IMR-90 (cell line): ENCODE measurements at regions not wholly inside any gene's neighbourhood (a gene's known extent, or its start where the extent isn't known, plus 50 kb on each side); places are given as distances from the start of the nearest gene placed in this dataset.

Experiments
- ATAC-seq: fragments of 200-7000 bp; cut with Tn5 transposase; 2 replicates; pipeline ENCODE4 v1.9.1; 2020; ENCODE audit warnings: low read depth, mild to moderate bottlenecking, moderate library complexity
- BruUV-seq: library from RNA; stranded (reverse); fragments of 400-500 nt; replicated peaks from 2 replicates; lab custom pipeline; 2021; lab: Mats Ljungman, UMichigan
- CTCF ChIA-PET: fragments of 300-600 bp; formaldehyde crosslinking; extraction: SDS; loops from one replicate; lab custom pipeline; 2021; ENCODE audit warnings: antibody characterized with exemption; lab: Yijun Ruan, JAX
- POLR2A ChIA-PET: fragments of 300-600 bp; sonication (Branson Sonifier 250); formaldehyde crosslinking; loops from one replicate; lab custom pipeline; 2022; ENCODE audit warnings: antibody characterized with exemption; ENCODE audit not compliant: unreplicated experiment; lab: Charles Lee
- DNase-seq: peaks from one replicate; pipeline ENCODE4 v3.0.0; 2013
- H2AFZ ChIP-seq: replicated peaks from 2 replicates; pipeline ENCODE3; 2013; ENCODE audit warnings: low read length, mild to moderate bottlenecking; ENCODE audit not compliant: poor library complexity
- H2AK5ac ChIP-seq: 2 replicates; pipeline ENCODE4 v1.6.1; 2013; ENCODE audit warnings: low read depth, low read length, inconsistent platforms
- H2AK9ac ChIP-seq: replicated peaks from 2 replicates; pipeline ENCODE3; 2013; ENCODE audit warnings: mild to moderate bottlenecking, low read depth, low read length, moderate library complexity; ENCODE audit not compliant: poor library complexity
- H2BK120ac ChIP-seq: 2 replicates; pipeline ENCODE4 v1.6.1; 2013; ENCODE audit warnings: low read depth, low read length, inconsistent platforms
- H2BK15ac ChIP-seq: 3 replicates; pipeline ENCODE4 v1.6.1; 2013; ENCODE audit warnings: low read depth, low read length, inconsistent platforms
- H2BK20ac ChIP-seq: 2 replicates; pipeline ENCODE4 v1.6.1; 2013; ENCODE audit warnings: low read depth, mild to moderate bottlenecking, inconsistent platforms, low read length, moderate library complexity
- H2BK5ac ChIP-seq: 2 replicates; pipeline ENCODE4 v1.6.1; 2013; ENCODE audit warnings: mild to moderate bottlenecking, low read depth, low read length, inconsistent platforms; ENCODE audit not compliant: poor library complexity, severe bottlenecking
- H3K14ac ChIP-seq: replicated peaks from 2 replicates; pipeline ENCODE4 v1.6.1; 2013; ENCODE audit warnings: low read depth, low read length, inconsistent platforms
- H3K18ac ChIP-seq: 2 replicates; pipeline ENCODE4 v1.6.1; 2013; ENCODE audit warnings: low read depth, low read length, control low read depth
- H3K23ac ChIP-seq: 2 replicates; pipeline ENCODE4 v1.6.1; 2013; ENCODE audit warnings: low read depth, low read length, inconsistent platforms
- H3K27ac ChIP-seq: 2 replicates; pipeline ENCODE4 v1.5.1; 2013; ENCODE audit warnings: mild to moderate bottlenecking, control low read depth, low read length; ENCODE audit not compliant: insufficient read depth
- H3K27me3 ChIP-seq: 2 replicates; pipeline ENCODE4 v1.6.1; 2013; ENCODE audit warnings: low read length; ENCODE audit not compliant: control insufficient read depth, insufficient read depth
- H3K36me3 ChIP-seq: 2 replicates; pipeline ENCODE4 v1.6.1; 2013; ENCODE audit warnings: low read length, mixed read lengths; ENCODE audit not compliant: control insufficient read depth, insufficient read depth
- H3K4ac ChIP-seq: 2 replicates; pipeline ENCODE4 v1.6.1; 2013; ENCODE audit warnings: low read depth, low read length, inconsistent platforms
- H3K4me1 ChIP-seq: 2 replicates; pipeline ENCODE4 v1.6.1; 2013; ENCODE audit warnings: low read length, mixed read lengths; ENCODE audit not compliant: control insufficient read depth, insufficient read depth
- H3K4me2 ChIP-seq: 2 replicates; pipeline ENCODE4 v1.6.1; 2013; ENCODE audit warnings: low read depth, mild to moderate bottlenecking, control low read depth, low read length, moderate library complexity
- H3K4me3 ChIP-seq: 2 replicates; pipeline ENCODE4 v1.5.1; 2013; ENCODE audit warnings: low read depth, mild to moderate bottlenecking, control low read depth, low read length, moderate library complexity; ENCODE audit not compliant: insufficient read depth
- H3K56ac ChIP-seq: 2 replicates; pipeline ENCODE4 v1.6.1; 2013; ENCODE audit warnings: low read length, inconsistent platforms; ENCODE audit not compliant: insufficient read depth; ENCODE audit errors: extremely low read depth
- H3K79me1 ChIP-seq, 2 experiments: 2 replicates each; pipeline ENCODE4 v1.6.1; 2013; ENCODE audit warnings: low read length in 2 of 2, inconsistent platforms in 1 of 2, low read depth in 1 of 2
- H3K9ac ChIP-seq: 2 replicates; pipeline ENCODE4 v1.6.1; 2013; ENCODE audit warnings: low read depth, low read length, control low read depth
- H3K9me1 ChIP-seq: 2 replicates; pipeline ENCODE4 v1.6.1; 2013; ENCODE audit warnings: low read length, inconsistent platforms; ENCODE audit not compliant: insufficient read depth
- H3K9me3 ChIP-seq: 2 replicates; pipeline ENCODE4 v1.6.1; 2013; ENCODE audit warnings: low read length; ENCODE audit not compliant: control insufficient read depth, insufficient read depth
- H4K20me1 ChIP-seq: 2 replicates; pipeline ENCODE4 v1.6.1; 2013; ENCODE audit warnings: low read length, inconsistent platforms; ENCODE audit not compliant: insufficient read depth
- H4K5ac ChIP-seq: 2 replicates; pipeline ENCODE4 v1.6.1; 2013; ENCODE audit warnings: mild to moderate bottlenecking, low read depth, low read length, control low read depth
- H4K8ac ChIP-seq, 2 experiments: 2 replicates each; pipeline ENCODE4 v1.6.1; 2013; ENCODE audit warnings: low read depth in 2 of 2, low read length in 2 of 2, control low read depth in 1 of 2, inconsistent platforms in 1 of 2
- H4K91ac ChIP-seq: 2 replicates; pipeline ENCODE4 v1.6.1; 2013; ENCODE audit warnings: low read depth, low read length, inconsistent platforms; ENCODE audit not compliant: insufficient read depth
- MAZ ChIP-seq: IDR thresholded peaks from 2 replicates; pipeline ENCODE4 v1.6.1; 2012; ENCODE audit warnings: low read depth, mild to moderate bottlenecking, low read length, improper control_type of control experiment, moderate library complexity, borderline replicate concordance
- POLR2A ChIP-seq: IDR thresholded peaks from 2 replicates; pipeline ENCODE4 v1.6.1; 2012; ENCODE audit warnings: mild to moderate bottlenecking, low read depth, low read length
- SMC3 ChIP-seq: fragments of 150-350 bp; IDR thresholded peaks from 2 replicates; pipeline ENCODE4 v1.6.1; 2016; ENCODE audit warnings: low read depth, mild to moderate bottlenecking, antibody characterized with exemption, low read length, moderate library complexity
- WGBS, 2 experiments: methylation state at CpG; one replicate each; pipeline versions ENCODE4 v1.1.5 to v1.1.7; 2013; ENCODE audit warnings: missing lambda C conversion rate in 2 of 2; ENCODE audit not compliant: insufficient read length in 1 of 2; ENCODE audit errors: extremely low coverage in 2 of 2; 5-methylcytosine and 5-hydroxymethylcytosine counted together
- dilution Hi-C: fragments of 300-500 bp; cut with HindIII; formaldehyde crosslinking; loops from one replicate; pipeline ENCODE4 v1.14.3; 2018; ENCODE audit warnings: low sequenced_read_pairs; ENCODE audit not compliant: unreplicated experiment
- in situ Hi-C: fragments of 300-500 bp; cut with MboI; formaldehyde crosslinking; loops from 3 replicates; pipeline ENCODE4 v1.14.3; 2019; ENCODE audit warnings: low sequenced_read_pairs, inconsistent platforms, mixed read lengths
- intact Hi-C: fragments of 100-400 bp; cut with micrococcal nuclease; formaldehyde crosslinking; loops from 2 replicates; pipeline ENCODE4 v1.10.0; 2022

GRCh38 chr2:195382186-195382585 is 274.8 kb upstream of the SLC39A10 start:
- no peak overlapping the region for H2AK9ac ChIP-seq
- dilution Hi-C loops (no loop called here), intact Hi-C loops (no loop called here), in situ Hi-C loops (no loop called here)
- POLR2A ChIA-PET, result no interaction called here
- H4K5ac ChIP-seq, result no peak overlapping the region
- no peaks in the 10 kb centered on the region for H3K4me1 ChIP-seq
- H3K14ac ChIP-seq, result no peak overlapping the region
- no peaks in the 10 kb centered on the region for H3K36me3 ChIP-seq
- no peak overlapping the region for H3K4me3 ChIP-seq
- no peak overlapping the region for H3K4ac ChIP-seq
- H3K18ac ChIP-seq, result no peak overlapping the region
- BruUV-seq, result no TSS peak
- no peaks in the 10 kb centered on the region for H3K27me3 ChIP-seq
- no peak overlapping the region for H2BK20ac ChIP-seq
- H3K9me3 ChIP-seq, result no peaks in the 10 kb centered on the region
- H2BK5ac ChIP-seq, result no peak overlapping the region
- H3K4me2 ChIP-seq, result no peak overlapping the region
- H3K56ac ChIP-seq, result no peak overlapping the region
- H3K27ac ChIP-seq, result no peak overlapping the region
- H2BK15ac ChIP-seq, result no peak overlapping the region
- no peak overlapping the region for H3K23ac ChIP-seq
- H3K9ac ChIP-seq, result no peak overlapping the region
- CTCF ChIA-PET, result no interaction called here
- H4K8ac ChIP-seq, result no peak overlapping the region
- no peaks in the 10 kb centered on the region for H3K79me1 ChIP-seq
- H2AFZ ChIP-seq, result no peak overlapping the region
- no peak overlapping the region for H4K91ac ChIP-seq
- TF ChIP-seq POLR2A, result no peak
- no peak for TF ChIP-seq SMC3
- no peak for TF ChIP-seq MAZ
- no peak overlapping the region for H2AK5ac ChIP-seq
- ATAC-seq (no peak), DNase-seq (no peak)
- no CpG with 5 or more reads among the region's 2 CpGs for WGBS, 2 experiments
- H4K20me1 ChIP-seq, result no peaks in the 10 kb centered on the region
- no peaks in the 10 kb centered on the region for H3K9me1 ChIP-seq
- H2BK120ac ChIP-seq, result no peak overlapping the region
